ES-I3 (cell line): ENCODE measurements at regions not wholly inside any gene's neighbourhood (a gene's known extent, or its start where the extent isn't known, plus 50 kb on each side); places are given as distances from the start of the nearest gene placed in this dataset.
"Not testable (repeated sequence)": the region's sequence is repeated elsewhere in the genome, so short reads cannot be mapped to it uniquely, and the experiment has no call there.

Source experiments
- H3K36me3 ChIP-seq: 2 replicates; pipeline ENCODE4 v1.6.1; 2013; ENCODE audit warnings: mild to moderate bottlenecking, low read length, control low read depth, moderate library complexity; ENCODE audit not compliant: insufficient read depth
- H3K4me1 ChIP-seq: 2 replicates; pipeline ENCODE4 v1.6.1; 2013; ENCODE audit warnings: mild to moderate bottlenecking, control low read depth, low read length; ENCODE audit not compliant: insufficient read depth
- H3K9ac ChIP-seq: 2 replicates; pipeline ENCODE4 v1.6.1; 2013; ENCODE audit warnings: low read depth, mild to moderate bottlenecking, low read length, moderate library complexity
- H3K9me3 ChIP-seq: 2 replicates; pipeline ENCODE4 v1.6.1; 2013; ENCODE audit warnings: mild to moderate bottlenecking, low read length, moderate library complexity; ENCODE audit not compliant: control insufficient read depth, insufficient read depth

DNA sequence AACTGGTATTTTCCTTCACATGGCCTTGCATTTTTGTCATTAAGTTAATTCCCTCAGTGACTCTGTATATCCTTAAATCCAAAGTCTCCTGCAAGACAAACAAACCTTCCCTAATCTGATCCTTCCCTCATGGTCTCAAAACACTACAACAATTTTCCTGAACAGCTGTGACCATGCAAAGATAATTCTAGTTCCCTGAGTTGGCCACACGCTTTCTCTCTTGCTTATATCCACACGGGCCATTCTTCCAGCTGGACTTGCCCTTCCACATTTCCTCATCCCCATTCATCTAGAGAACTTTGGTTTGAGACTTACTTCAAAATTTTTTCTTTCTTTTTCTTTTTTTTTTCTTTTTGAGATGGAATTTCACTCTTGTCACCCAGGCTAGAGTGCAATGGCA is 1590.7 kb downstream of the STIM2 start:
- no peaks in the 10 kb centered on the region for H3K36me3 ChIP-seq
- no peaks in the 10 kb centered on the region for H3K9me3 ChIP-seq
- H3K9ac ChIP-seq = no peak overlapping the region
- H3K4me1 ChIP-seq = no peaks in the 10 kb centered on the region; the same call in 1 of the 2 replicates

DNA sequence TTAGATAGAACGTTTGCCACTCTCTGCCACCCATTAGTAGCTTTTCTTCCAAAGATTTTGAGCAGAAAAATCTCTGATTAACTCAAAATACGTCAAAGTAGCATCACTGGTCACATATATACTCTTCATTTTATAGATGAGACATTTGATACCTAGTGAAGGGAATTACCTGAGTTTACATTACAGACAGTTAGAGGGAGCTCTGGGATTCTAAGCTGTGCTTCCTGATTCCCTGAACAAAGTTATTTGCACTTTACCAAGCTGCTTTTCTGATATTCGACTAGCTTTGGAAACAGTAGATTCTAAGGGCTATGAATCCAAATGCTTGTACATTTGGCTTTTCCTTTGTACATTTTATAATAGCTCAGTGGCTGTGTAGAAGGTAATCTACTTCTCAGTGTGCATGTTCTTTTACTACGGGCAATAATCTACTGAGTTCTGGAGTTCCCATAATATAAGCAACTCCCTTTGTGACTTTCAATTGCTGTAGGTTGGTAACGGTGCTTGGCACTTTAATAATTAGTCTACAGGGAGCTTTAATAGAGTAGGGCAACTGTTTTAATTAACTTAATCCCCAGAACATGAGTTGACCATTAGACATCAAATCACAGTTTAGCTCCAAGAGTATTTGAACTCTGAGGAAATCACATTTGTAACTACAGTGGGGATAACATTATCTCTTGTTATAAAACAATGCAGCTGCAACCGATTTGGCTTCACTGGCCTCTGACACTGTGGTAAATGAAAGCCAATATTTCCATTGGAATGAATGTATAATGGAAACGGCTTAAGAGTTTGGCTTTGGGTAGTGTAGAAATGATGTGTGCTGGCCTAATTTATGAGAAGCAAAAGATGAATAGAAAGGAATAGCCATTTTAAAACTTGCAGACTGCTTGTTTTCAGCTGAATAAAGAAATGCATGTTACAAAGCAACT is 1602.4 kb downstream of the STIM2 start:
- Histone ChIP-seq H3K9me3 (no peaks in the 10 kb centered on the region), H3K9ac (no peak overlapping the region), H3K36me3 (no peaks in the 10 kb centered on the region), H3K4me1 (peaks cover 5% of the 10 kb centered on the region; the same call in 1 of the 2 replicates)

DNA sequence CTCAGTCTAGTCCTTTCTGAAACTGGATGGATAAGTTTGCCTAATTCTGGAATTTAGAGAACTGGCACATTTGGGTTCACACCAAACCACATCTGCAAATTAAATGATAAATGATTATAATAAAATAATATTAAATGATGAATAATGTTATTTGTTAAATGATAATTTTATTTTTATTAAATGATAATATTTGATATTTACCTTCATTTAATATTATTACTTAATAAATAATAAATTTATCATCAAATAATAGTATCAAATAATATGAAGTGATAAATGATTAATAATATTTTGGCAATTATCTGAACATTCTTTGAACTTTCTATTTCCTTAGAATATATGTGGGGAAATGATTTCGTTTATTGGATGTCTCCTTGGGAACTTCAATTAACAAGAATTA is 1604.2 kb downstream of the STIM2 start:
- H3K4me1 ChIP-seq = peaks cover 5% of the 10 kb centered on the region; the same call in 1 of the 2 replicates
- no peak overlapping the region for H3K9ac ChIP-seq
- no peaks in the 10 kb centered on the region for H3K9me3 ChIP-seq

GRCh38 chr4:28466886-28467285 is 1606.2 kb downstream of the STIM2 start:
- not testable (repeated sequence) for H3K36me3 ChIP-seq, H3K9ac ChIP-seq, H3K9me3 ChIP-seq, H3K4me1 ChIP-seq

More for the DNA sequence above, 1604.2 kb downstream of the STIM2 start:
- H3K36me3 ChIP-seq = no peaks in the 10 kb centered on the region

- Histone ChIP-seq H3K4me1 (no peaks in the 10 kb centered on the region), H3K9ac (no peak overlapping the region), H3K9me3 (no peaks in the 10 kb centered on the region), H3K36me3 (no peaks in the 10 kb centered on the region)
Observed at GRCh38 chr4:28469387-28469786, 1608.7 kb downstream of the STIM2 start.

DNA sequence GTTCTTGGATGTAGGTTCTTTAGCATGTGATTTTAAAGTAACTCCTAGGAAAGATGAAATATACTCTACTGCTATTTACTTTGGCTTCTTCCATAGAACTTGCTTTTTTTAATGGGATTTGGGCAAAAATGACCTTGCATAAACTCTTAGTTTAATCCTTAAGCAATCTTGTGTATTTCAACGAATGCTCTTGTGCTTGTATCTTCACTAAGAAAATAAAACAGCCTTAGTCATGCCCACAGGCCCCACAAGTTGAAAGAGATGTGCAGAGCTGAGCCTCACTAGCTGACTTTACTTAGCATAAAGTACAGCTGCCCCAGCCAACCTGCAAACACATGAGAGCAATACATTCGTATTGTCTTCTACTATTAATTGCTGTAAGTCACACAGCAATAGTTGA is 1609.2 kb downstream of the STIM2 start:
- Histone ChIP-seq H3K9ac (no peak overlapping the region), H3K9me3 (no peaks in the 10 kb centered on the region), H3K36me3 (no peaks in the 10 kb centered on the region), H3K4me1 (no peaks in the 10 kb centered on the region)

DNA sequence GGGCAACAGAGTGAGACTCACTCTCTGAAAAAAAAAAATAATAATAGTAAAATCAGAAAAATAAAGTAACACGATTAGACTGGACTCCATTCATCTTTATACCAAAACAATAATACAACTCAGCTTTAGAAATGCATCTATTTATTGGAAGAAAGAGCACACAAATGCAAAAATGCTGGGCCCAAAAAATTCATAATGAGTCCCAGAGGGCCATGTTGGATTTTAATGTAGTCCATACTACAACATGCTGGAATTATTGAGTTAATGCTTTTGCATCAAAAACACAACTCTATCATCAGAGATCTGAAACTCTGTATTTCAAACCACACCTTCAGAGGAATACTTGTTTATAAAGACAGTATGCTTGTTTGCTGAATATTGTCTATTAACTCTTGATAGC is 1614.7 kb downstream of the STIM2 start:
- Histone ChIP-seq H3K9me3 (no peaks in the 10 kb centered on the region), H3K4me1 (peaks cover 13% of the 10 kb centered on the region; the same call in 1 of the 2 replicates), H3K36me3 (no peaks in the 10 kb centered on the region), H3K9ac (no peak overlapping the region)

DNA sequence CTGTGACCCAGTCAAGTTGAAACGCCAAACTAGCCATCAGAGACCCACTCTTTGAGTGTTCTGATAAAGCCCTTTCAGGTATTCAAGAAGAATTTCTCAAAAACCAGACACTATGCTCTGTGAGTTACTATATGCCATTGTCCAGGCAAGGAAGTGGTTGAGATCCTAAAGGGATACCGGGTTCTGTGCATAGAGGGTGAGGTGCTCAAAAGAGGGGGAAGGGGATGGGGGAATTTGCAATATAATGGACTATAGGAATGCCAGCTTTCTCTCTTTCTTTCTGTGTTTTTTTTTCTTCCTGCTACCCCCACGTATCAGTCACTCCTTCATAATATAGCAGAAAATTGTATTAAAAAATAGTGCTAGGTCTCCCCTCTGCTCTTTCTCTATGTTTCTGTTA is 1619.0 kb downstream of the STIM2 start:
- Histone ChIP-seq H3K9ac (no peak overlapping the region), H3K4me1 (peaks cover 14% of the 10 kb centered on the region; the same call in 1 of the 2 replicates), H3K9me3 (no peaks in the 10 kb centered on the region), H3K36me3 (no peaks in the 10 kb centered on the region; the same call in 1 of the 2 replicates)

DNA sequence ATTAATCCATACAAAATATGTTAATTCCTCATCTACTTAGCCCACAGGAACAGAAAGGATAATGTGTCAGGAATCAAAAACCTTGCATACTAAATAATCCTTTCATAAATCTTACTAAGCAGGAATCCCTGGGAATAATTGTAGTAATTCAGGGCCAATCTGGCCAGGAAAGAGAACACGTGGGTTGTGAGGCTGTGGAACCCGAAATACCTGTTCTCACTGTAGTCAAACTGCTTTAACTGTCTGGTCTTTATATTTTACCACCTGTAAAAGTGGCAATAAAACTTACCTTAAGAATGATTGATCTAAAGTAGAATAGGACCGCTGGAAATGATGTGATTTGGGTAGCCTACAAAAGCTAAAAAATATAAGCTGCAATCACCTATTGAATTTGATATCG is 1620.9 kb downstream of the STIM2 start:
- H3K9ac ChIP-seq = no peak overlapping the region
- H3K4me1 ChIP-seq = peaks cover 14% of the 10 kb centered on the region; the same call in 1 of the 2 replicates
- H3K9me3 ChIP-seq = no peaks in the 10 kb centered on the region
- no peaks in the 10 kb centered on the region; the same call in 1 of the 2 replicates for H3K36me3 ChIP-seq

DNA sequence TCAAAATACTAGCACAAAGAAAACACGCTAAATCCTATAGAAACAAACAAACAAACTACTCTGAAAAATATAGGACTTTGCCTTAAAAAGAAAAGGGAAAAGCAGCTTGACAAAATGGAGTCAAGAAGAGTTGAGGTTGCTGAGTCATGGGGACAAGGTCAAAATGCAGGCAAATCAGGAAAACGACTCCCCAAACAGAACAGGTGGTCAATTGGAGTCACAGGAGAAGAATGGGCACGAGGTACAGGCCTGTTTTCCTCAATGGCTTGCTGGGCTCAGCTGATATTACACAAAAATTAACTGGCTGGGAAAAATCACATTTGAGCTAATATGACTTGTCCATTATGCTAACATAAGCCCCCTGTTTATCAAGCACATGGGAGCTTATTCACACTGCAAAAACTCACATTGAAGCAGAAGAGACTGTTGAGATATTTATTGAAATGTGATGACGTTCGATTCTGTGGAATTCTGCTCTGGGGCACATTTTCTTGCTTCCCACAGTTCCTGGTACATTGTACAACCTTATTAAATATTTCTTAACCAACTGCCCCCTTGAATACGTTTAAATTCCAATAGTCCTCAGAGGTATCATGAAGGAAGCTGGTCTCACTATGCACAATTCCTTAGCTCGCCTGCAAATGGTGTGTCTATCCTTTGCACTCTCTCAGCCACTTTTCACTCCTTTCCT is 1622.1 kb downstream of the STIM2 start:
- Histone ChIP-seq H3K9ac (no peak overlapping the region), H3K4me1 (peaks cover 14% of the 10 kb centered on the region; the same call in 1 of the 2 replicates), H3K9me3 (no peaks in the 10 kb centered on the region), H3K36me3 (no peaks in the 10 kb centered on the region; the same call in 1 of the 2 replicates)

DNA sequence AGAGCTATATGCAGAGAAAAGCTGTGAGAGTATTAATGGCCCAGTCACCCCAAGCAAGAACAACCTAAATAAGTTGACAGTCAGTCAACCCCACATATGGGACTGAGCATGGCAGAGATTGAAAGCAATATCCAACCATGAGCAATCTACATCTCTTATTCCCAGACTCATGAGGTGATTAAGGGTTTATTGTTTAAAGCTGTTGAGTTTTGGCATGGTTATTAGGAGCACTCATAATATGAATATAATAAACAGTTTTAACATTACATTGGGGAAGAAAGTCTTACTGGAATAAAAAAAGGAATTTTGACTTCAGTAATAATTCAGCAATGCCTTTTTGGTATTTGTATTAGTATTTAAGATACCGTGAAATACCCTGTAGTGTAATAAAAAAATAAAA is 1627.4 kb downstream of the STIM2 start:
- no peaks in the 10 kb centered on the region for H3K9me3 ChIP-seq
- H3K4me1 ChIP-seq = peaks cover 10% of the 10 kb centered on the region; the same call in 1 of the 2 replicates
- no peak overlapping the region for H3K9ac ChIP-seq
- no peaks in the 10 kb centered on the region for H3K36me3 ChIP-seq

DNA sequence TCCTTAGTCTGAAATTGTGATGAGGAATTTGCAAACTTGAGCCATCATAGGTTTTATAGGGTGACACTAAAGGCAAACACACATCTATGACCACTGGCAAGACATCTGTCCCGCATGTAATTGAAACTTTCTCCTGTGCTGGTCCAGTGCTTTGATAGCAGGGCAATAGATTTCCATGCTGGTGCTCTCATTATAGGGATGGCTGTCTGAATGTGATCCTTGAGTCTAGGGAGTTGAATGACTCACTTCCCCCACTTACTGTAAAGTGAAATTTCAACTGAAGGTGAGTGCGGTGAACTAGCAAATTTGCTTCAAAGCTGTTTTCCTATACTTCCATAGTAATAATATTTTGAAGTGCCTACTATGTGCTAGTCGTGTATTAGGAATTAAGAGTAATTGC is 1630.0 kb downstream of the STIM2 start:
- Histone ChIP-seq H3K9ac (no peak overlapping the region), H3K36me3 (no peaks in the 10 kb centered on the region), H3K9me3 (no peaks in the 10 kb centered on the region), H3K4me1 (peaks cover 10% of the 10 kb centered on the region; the same call in 1 of the 2 replicates)

GRCh38 chr4:28505064-28505463 is 1644.4 kb downstream of the STIM2 start:
- no peak overlapping the region for H3K9ac ChIP-seq
- no peaks in the 10 kb centered on the region for H3K36me3 ChIP-seq
- H3K4me1 ChIP-seq = no peaks in the 10 kb centered on the region
- H3K9me3 ChIP-seq = no peaks in the 10 kb centered on the region

DNA sequence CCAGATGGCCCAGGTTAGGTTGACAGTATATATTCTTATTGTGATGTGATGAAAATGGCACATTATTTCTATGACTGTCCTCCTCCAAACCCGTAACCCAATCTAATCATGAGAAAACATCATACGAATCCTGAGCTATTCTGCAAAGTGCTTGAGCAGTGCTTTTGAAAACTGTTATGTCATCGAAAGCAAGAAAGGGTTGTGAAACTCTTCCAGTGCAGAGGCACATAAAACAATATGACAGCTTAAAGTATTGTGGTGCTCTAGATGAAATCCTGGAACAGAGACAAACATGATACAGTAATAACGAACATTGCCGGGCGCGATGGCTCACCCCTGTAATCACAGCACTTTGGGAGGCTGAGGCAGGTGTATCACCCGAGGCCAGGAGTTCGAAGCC is 1648.0 kb downstream of the STIM2 start:
- H3K4me1 ChIP-seq = no peaks in the 10 kb centered on the region
- no peak overlapping the region for H3K9ac ChIP-seq
- H3K36me3 ChIP-seq = no peaks in the 10 kb centered on the region
- no peaks in the 10 kb centered on the region for H3K9me3 ChIP-seq

- not testable (repeated sequence) for H3K4me1 ChIP-seq, H3K9me3 ChIP-seq, H3K36me3 ChIP-seq, H3K9ac ChIP-seq
Observed at GRCh38 chr4:28514766-28515165, 1654.1 kb downstream of the STIM2 start.
